ENCODE measurements at regions not wholly inside any gene's neighbourhood (a gene's known extent, or its start where the extent isn't known, plus 50 kb on each side); places are given as distances from the start of the nearest gene placed in this dataset.

DNA sequence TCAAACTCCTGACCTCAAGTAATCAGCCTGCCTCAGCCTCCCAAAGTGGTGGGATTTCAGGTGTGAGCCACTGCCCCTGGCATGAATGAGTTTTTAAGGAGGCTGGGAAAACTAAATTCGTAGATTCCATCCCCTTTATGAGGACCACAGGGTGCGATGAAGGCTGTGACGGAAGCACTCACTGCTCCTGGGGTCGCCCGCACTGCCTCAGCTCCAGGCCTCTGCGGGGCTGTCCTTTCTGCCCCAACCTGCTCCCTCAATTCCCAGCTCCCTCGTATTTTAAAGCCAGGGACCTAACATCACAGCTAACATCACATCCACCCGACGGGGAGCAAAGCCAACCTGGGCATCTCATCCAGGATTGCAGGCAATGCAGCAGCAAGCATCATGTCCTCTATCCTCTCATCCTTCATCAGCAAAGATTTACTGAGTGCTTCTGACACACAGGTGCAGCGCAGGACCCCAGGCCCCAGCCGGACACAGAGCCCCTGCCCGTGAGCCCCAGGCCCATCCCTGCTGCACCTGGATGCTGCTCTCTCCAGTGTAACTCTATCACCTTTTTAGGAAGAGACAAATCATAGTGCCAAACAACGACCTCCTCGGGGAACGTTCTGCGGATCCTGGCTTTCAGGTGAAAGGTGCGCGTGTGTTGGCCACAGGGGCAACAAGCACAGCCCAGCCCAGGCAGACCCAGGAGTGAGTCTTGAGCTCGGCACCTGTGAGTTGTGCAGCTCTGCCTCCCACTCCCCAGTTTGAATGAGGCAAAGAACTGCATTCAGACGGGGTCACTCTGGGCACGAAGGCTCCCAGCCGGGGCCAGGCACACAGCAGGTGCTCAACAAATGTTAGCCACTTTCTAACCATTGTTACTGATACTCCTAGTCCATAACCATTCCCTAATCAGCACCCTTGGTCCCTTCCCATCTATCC lies 134.3 kb downstream of the CRYBB2 start:
- H3K9me3 ChIP-seq (ENCODE audit: control insufficient read depth, low read length) = no peaks in the 10 kb centered on the region
- H3K27me3 ChIP-seq (ENCODE audit: control insufficient read depth, insufficient read depth, low read length) = no peaks in the 10 kb centered on the region
- H3K4me3 ChIP-seq (ENCODE audit: low read length) = no peak overlapping the region
- no peaks in the 10 kb centered on the region for H3K4me1 ChIP-seq (ENCODE audit: control insufficient read depth, insufficient read depth, low read length)
- H3K9ac ChIP-seq (ENCODE audit: low read length) = no peak overlapping the region
- no peaks in the 10 kb centered on the region for H3K36me3 ChIP-seq (ENCODE audit: control insufficient read depth, insufficient read depth, low read length)

DNA sequence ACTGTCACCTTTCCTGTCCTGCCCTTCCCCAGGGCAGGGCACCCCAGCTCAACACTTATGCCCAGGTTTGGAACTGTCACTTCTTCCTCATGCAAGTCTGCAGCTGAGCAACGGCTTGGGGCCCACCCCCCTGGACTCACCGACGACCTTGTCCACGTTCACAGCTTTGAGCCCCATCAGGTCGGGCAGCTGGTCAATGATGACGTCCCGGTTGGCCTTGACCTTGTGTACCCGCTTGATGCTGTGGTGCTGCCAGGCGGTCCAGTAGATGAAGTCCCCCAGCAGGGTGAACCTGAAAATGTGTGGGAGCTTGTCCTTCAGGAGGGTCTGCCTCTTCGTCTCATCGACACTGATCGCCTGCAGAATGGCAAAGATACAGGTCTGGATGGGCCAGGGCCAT lies 135.0 kb downstream of the CRYBB2 start:
- Histone ChIP-seq H3K4me3 (ENCODE audit: low read length) (no peak overlapping the region), H3K4me1 (ENCODE audit: control insufficient read depth, insufficient read depth, low read length) (no peaks in the 10 kb centered on the region), H3K9ac (ENCODE audit: low read length) (no peak overlapping the region), H3K9me3 (ENCODE audit: control insufficient read depth, low read length) (no peaks in the 10 kb centered on the region), H3K36me3 (ENCODE audit: control insufficient read depth, insufficient read depth, low read length) (peaks cover 2% of the 10 kb centered on the region), H3K27me3 (ENCODE audit: control insufficient read depth, insufficient read depth, low read length) (no peaks in the 10 kb centered on the region)

GRCh38 chr22:25357132-25357455 lies 137.7 kb downstream of the CRYBB2 start:
- no peak overlapping the region for H3K4me3 ChIP-seq (ENCODE audit: low read length)
- H3K9me3 ChIP-seq (ENCODE audit: control insufficient read depth, low read length) = no peaks in the 10 kb centered on the region
- no peaks in the 10 kb centered on the region for H3K4me1 ChIP-seq (ENCODE audit: control insufficient read depth, insufficient read depth, low read length)
- H3K36me3 ChIP-seq (ENCODE audit: control insufficient read depth, insufficient read depth, low read length) = peaks cover 9% of the 10 kb centered on the region
- no peak overlapping the region for H3K9ac ChIP-seq (ENCODE audit: low read length)
- no peaks in the 10 kb centered on the region for H3K27me3 ChIP-seq (ENCODE audit: control insufficient read depth, insufficient read depth, low read length)

GRCh38 chr22:25357606-25358420 lies 138.4 kb downstream of the CRYBB2 start:
- H3K27me3 ChIP-seq (ENCODE audit: control insufficient read depth, insufficient read depth, low read length) = no peaks in the 10 kb centered on the region
- no peaks in the 10 kb centered on the region for H3K9me3 ChIP-seq (ENCODE audit: control insufficient read depth, low read length)
- no peaks in the 10 kb centered on the region for H3K4me1 ChIP-seq (ENCODE audit: control insufficient read depth, insufficient read depth, low read length)
- H3K36me3 ChIP-seq (ENCODE audit: control insufficient read depth, insufficient read depth, low read length) = peaks cover 9% of the 10 kb centered on the region
- no peak overlapping the region for H3K9ac ChIP-seq (ENCODE audit: low read length)
- H3K4me3 ChIP-seq (ENCODE audit: low read length) = no peak overlapping the region

DNA sequence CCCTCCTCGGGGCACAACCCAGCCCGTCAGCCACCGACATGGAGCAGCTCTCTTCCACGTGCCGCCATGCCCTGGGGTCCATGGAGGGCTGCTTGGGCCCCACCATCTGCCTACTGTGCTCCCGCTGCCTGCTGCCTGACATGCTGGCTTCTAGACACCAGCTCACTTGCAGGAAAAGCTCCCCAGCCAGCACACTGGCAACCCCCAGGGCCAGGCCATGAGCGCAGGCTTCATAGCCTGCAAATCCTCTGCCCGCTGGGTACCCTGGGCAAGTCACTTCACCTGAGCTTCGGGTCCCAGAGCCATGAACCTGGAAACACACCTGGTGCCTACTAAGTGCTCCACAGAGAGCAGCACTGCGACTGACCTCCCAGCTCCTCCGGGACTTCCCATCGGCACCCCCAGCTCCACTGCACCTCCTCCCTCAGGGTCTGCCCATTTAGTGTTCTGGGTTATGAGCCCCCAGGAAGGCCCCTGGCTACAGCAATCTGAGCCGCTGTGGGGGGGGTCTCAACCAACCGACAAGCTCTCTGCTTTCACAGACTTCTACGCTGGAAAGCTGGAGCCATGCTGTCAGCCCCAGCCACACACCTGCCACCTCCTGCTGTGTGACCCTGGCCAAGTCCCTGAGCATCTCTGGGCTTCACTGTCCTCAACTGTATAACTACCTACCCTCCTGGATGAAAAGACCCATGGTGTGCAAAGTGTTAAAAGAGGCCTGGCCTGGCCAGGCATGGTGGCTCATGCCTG lies 139.2 kb downstream of the CRYBB2 start:
- Histone ChIP-seq H3K36me3 (ENCODE audit: control insufficient read depth, insufficient read depth, low read length) (peaks cover 9% of the 10 kb centered on the region), H3K4me3 (ENCODE audit: low read length) (no peak overlapping the region), H3K9ac (ENCODE audit: low read length) (no peak overlapping the region), H3K9me3 (ENCODE audit: control insufficient read depth, low read length) (no peaks in the 10 kb centered on the region), H3K4me1 (ENCODE audit: control insufficient read depth, insufficient read depth, low read length) (no peaks in the 10 kb centered on the region), H3K27me3 (ENCODE audit: control insufficient read depth, insufficient read depth, low read length) (no peaks in the 10 kb centered on the region)

- Histone ChIP-seq H3K27me3 (ENCODE audit: control insufficient read depth, insufficient read depth, low read length) (no peaks in the 10 kb centered on the region), H3K36me3 (ENCODE audit: control insufficient read depth, insufficient read depth, low read length) (peaks cover 9% of the 10 kb centered on the region), H3K9ac (ENCODE audit: low read length) (no peak overlapping the region)
Measured at GRCh38 chr22:25359601-25360261, 140.3 kb downstream of the CRYBB2 start.

DNA sequence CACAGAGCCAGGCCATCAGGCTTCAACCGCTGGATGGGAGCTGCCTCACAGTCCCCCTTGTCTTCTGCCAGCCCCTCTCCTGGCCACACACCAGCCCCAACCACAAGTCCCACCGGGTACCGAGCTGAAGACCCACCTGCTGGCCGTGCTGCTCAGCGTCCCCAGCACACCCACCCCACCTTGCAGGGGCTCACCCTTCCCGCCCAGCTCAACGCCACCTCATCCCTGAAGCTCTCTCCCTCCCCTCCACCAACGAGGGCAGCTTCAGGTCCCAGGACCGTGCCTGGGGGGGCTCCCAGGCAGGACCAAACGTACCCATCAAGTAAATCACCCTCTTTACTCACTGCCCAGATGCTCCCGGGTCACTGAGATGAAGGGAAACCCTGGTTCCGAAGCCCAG lies 141.0 kb downstream of the CRYBB2 start:
- Histone ChIP-seq H3K27me3 (ENCODE audit: control insufficient read depth, insufficient read depth, low read length) (no peaks in the 10 kb centered on the region), H3K4me3 (ENCODE audit: low read length) (no peak overlapping the region), H3K36me3 (ENCODE audit: control insufficient read depth, insufficient read depth, low read length) (peaks cover 9% of the 10 kb centered on the region)

More at GRCh38 chr22:25359601-25360261, 140.3 kb downstream of the CRYBB2 start:
- H3K4me1 ChIP-seq (ENCODE audit: control insufficient read depth, insufficient read depth, low read length) = peaks cover 11% of the 10 kb centered on the region
- no peaks in the 10 kb centered on the region for H3K9me3 ChIP-seq (ENCODE audit: control insufficient read depth, low read length)
- no peak overlapping the region for H3K4me3 ChIP-seq (ENCODE audit: low read length)

GRCh38 chr22:25360891-25361645 lies 141.6 kb downstream of the CRYBB2 start:
- H3K36me3 ChIP-seq (ENCODE audit: control insufficient read depth, insufficient read depth, low read length) = peaks cover 9% of the 10 kb centered on the region
- no peaks in the 10 kb centered on the region for H3K27me3 ChIP-seq (ENCODE audit: control insufficient read depth, insufficient read depth, low read length)
- no peak overlapping the region for H3K9ac ChIP-seq (ENCODE audit: low read length)
- H3K9me3 ChIP-seq (ENCODE audit: control insufficient read depth, low read length) = no peaks in the 10 kb centered on the region
- H3K4me3 ChIP-seq (ENCODE audit: low read length) = no peak overlapping the region
- H3K4me1 ChIP-seq (ENCODE audit: control insufficient read depth, insufficient read depth, low read length) = peaks cover 24% of the 10 kb centered on the region

More for the DNA sequence above, 141.0 kb downstream of the CRYBB2 start:
- Histone ChIP-seq H3K9me3 (ENCODE audit: control insufficient read depth, low read length) (no peaks in the 10 kb centered on the region), H3K9ac (ENCODE audit: low read length) (no peak overlapping the region), H3K4me1 (ENCODE audit: control insufficient read depth, insufficient read depth, low read length) (peaks cover 18% of the 10 kb centered on the region)

- Histone ChIP-seq H3K27me3 (ENCODE audit: control insufficient read depth, insufficient read depth, low read length) (no peaks in the 10 kb centered on the region), H3K36me3 (ENCODE audit: control insufficient read depth, insufficient read depth, low read length) (peaks cover 9% of the 10 kb centered on the region), H3K9ac (ENCODE audit: low read length) (no peak overlapping the region), H3K9me3 (ENCODE audit: control insufficient read depth, low read length) (no peaks in the 10 kb centered on the region), H3K4me3 (ENCODE audit: low read length) (no peak overlapping the region), H3K4me1 (ENCODE audit: control insufficient read depth, insufficient read depth, low read length) (peaks cover 29% of the 10 kb centered on the region)
Measured at GRCh38 chr22:25361899-25362214, 142.4 kb downstream of the CRYBB2 start.

DNA sequence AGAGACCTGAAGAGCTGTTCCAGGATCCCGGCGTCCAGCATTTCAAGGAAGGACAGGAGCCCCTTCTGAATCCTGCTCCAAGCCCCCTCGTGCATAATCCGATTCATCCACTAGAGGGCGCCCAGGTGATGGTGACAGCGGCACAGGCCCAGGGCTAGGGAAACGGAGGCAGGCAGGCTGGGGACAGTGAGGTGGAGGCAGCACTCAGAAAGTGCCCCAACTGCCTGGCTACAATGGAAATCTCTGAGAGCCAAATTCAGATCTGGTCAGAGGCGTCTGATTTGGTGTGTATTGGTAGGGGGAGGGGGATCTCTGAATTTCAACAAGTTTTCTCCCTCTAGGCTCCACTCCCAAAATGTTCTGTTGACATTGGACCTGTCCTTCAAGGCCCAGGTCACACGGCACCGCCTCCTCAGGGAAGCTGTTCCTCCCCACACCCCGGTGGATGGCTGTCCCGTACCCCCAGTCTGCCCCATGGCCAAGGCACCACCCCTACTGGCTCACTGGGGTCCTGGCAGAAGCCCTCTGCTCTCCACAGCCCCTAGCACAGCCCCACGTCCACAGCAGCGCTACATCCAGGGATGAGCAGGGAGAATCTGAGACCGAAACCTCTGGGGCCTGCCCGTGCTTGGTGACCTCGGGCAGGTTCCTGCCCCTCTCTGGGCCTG lies 142.9 kb downstream of the CRYBB2 start:
- Histone ChIP-seq H3K4me3 (ENCODE audit: low read length) (no peak overlapping the region), H3K36me3 (ENCODE audit: control insufficient read depth, insufficient read depth, low read length) (peaks cover 9% of the 10 kb centered on the region), H3K9me3 (ENCODE audit: control insufficient read depth, low read length) (no peaks in the 10 kb centered on the region), H3K9ac (ENCODE audit: low read length) (no peak overlapping the region), H3K27me3 (ENCODE audit: control insufficient read depth, insufficient read depth, low read length) (no peaks in the 10 kb centered on the region), H3K4me1 (ENCODE audit: control insufficient read depth, insufficient read depth, low read length) (peaks cover 29% of the 10 kb centered on the region)

- no peaks in the 10 kb centered on the region for H3K27me3 ChIP-seq (ENCODE audit: control insufficient read depth, insufficient read depth, low read length)
- H3K9ac ChIP-seq (ENCODE audit: low read length) = no peak overlapping the region
- no peaks in the 10 kb centered on the region for H3K9me3 ChIP-seq (ENCODE audit: control insufficient read depth, low read length)
- peaks cover 9% of the 10 kb centered on the region for H3K36me3 ChIP-seq (ENCODE audit: control insufficient read depth, insufficient read depth, low read length)
- H3K4me3 ChIP-seq (ENCODE audit: low read length) = no peak overlapping the region
- peaks cover 29% of the 10 kb centered on the region for H3K4me1 ChIP-seq (ENCODE audit: control insufficient read depth, insufficient read depth, low read length)
Measured at GRCh38 chr22:25362883-25363240, 143.4 kb downstream of the CRYBB2 start.

All from mucosa of stomach (tissue), 1 donor.